Femur (tissue), 1 donor: ENCODE measurements at regions not wholly inside any gene's neighbourhood (a gene's known extent, or its start where the extent isn't known, plus 50 kb on each side); places are given as distances from the start of the nearest gene placed in this dataset.

ENCODE experiments used
- DNase-seq: peaks from one replicate; pipeline ENCODE4 v3.0.0-alpha.2; 2017

- DNase-seq: no peak
These were observed 569.5 kb downstream of the UTRN start for GRCh38 chr6:144854654-144855053.

DNA sequence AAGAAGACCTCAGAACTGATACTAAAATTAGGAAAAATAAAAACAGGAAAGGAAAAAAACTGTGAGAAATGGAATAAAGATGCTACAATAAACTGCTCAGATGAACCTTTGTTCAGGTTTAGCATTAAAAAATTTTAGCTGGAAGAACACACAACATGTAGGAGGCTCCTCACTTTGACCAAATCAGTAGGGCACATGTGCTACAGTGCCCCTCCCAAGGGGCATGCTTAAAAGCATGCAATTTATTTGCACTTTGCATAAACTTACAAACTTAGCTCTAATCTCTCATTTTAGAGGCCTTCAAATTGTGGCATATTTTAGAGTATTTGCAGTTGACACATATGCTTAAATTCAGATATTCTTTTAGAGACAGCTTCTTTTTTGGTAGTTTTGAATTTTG is 570.2 kb downstream of the UTRN start:
- no peak for DNase-seq

DNA sequence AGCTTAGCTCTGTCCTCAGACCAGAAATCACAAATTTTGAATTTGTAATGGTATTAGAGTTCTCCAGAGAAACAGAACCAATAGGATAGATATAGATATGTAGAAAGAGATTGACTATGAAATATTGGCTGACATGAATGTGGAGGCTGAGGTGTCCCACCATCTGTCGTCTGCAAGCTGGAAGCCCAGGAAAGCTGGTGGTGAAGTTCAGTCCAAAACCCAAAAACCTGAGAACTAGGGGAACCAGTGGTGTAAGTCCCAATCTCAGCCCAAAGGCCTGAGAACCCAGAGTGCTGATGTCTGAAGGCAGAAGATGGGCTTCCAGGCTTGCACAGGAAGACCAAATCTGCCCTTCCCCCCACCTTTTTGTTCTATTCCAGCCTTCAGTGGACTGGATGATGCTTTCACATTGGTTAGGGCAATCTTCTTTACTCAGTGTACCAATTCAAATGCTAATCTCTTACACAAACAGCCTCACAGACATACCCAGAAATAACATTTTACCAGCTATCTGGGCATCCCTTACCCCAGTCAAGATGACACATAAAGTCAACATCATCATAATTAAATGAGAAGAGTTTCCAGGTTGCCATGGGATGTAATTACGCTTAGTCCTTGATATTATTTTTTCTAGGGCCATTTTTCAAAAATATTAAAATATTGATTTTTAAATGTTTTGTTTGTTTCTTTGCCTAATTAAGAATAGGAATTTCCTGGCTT is 570.8 kb downstream of the UTRN start:
- DNase-seq: no peak

DNA sequence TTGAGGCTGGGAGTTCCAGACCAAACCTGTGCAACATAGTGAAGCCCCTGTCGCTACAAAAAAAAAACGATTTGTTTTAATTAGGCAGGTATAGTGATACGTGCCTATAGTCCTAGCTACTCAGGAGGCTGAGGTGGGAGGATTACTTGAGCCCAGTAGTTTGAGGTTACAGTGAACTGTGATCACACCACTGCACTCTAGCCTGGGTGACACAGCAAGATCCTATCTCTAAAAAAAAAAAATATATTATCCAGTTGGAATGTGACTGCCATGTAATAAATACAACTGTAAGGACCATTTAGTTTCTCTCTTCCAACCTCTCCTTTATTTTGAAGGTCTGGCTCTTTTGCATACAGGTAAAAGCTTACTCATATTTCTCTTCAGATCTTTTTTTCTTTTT is 571.5 kb downstream of the UTRN start:
- no peak for DNase-seq

- no peak for DNase-seq
These were observed 572.0 kb downstream of the UTRN start for GRCh38 chr6:144857086-144857485.

DNA sequence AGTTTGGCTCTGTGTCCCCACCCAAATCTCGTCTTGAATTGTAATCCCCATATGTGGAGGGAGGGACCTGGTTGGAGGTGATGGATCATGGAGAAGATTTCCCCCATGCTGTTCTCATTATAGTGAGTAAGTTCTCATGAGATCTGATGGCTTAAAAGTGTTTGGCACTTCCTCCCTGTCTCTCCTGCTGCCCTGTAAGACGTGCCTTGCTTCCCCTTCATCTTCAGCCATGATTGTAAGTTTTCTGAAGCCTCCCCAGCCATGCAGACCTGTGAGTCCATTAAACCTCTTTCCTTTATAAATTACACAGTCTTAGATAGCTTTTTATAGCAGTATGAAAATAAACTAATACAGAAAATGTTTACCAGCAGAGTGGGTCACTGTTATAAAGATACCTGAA is 577.6 kb downstream of the UTRN start:
- DNase-seq: no peak

DNA sequence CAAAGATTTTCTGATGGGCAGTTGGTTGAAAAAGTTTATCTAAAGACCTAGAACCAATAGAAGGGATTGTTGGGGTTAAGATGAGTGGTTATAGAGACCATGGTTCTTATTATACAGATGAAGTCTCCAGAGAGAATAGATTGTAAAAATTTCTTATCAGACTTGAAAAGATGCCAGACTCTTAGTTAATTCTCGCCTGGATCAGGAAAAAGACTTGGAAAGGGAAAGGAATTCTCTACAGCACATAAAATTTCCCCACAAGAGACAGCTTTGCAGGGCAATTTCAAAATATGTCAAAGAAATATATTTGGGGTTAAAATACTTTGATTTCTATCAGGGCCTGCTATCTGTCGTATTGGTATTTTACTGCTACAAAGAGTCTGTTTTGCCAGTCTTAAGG is 582.6 kb downstream of the UTRN start:
- DNase-seq: no peak

DNA sequence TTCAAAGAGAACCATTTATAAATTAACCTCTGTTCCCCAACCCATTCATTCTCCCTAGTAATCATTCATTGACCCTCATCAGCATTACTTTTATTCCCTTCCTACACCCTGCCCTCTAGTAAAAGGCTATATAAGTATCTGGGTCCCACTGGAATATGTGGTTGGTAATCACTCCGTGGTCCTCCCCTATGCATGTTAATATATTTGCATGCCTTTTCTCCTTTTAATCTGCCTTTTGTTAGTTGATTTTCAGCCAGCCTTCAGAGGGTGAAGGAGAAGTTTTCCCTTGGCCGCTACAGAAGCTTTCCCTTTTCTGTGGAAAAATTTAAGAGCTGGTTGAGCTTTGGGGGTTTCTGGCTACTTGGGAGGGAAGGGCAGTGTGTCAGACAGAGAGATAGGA is 585.6 kb downstream of the UTRN start:
- no peak for DNase-seq

GRCh38 chr6:144873623-144874378 is 588.7 kb downstream of the UTRN start:
- no peak for DNase-seq

DNA sequence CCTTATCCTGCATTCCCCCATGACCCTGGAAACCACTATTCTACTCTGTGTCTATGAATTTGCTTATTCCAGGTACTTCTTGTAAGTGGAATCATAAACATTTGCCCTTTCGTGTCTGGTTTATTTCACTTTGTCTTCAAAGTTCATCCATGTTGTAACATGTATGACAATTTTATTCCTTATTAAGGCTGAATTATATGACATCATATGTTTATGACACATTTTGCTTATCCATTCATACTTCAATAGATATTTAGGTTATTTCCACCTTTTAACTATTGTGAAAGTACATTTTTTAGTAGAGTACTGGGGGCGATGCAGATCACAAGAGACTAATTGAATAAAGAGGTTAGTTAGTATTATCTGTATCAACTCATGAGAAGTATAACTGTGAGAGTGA is 591.6 kb downstream of the UTRN start:
- DNase-seq: no peak

DNA sequence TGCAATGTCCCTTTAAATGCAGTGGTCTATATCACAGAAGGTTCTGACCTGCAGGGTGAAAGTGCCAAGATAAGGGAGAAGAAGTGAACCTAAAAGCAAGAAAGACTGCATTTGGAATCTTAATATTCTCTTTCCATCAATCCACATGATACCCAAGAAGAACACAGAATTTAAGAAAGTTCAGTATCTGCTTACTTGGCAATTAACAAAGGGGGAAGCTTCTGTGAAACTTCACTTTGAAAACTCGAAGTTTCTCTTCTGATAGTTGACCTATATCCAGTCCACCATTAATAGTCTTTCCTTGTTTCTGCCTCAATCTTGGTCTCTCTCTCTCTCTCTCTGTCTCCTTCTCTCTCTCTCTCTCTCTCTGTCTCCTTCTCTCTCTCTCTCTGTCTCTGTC is 592.0 kb downstream of the UTRN start:
- no peak for DNase-seq

DNA sequence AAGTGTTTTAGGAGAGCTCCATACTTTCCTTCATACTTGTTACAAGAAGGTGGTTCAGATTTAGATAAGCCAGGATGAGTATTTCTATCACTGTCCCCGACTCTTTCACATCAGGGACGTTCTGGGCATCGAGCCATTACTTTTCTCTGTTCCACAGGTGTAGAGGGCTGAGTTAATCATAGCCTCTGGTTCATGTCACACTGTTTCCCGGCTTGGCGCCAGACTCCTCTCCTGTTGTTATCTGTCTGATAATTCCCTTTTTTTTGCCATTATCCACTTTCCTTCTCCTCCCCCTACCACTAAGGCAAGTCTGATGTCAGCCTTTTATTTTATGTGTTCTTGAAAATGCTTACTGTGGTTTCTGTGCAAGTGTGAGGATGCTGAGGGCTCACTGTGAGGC is 593.4 kb downstream of the UTRN start:
- no peak for DNase-seq

DNA sequence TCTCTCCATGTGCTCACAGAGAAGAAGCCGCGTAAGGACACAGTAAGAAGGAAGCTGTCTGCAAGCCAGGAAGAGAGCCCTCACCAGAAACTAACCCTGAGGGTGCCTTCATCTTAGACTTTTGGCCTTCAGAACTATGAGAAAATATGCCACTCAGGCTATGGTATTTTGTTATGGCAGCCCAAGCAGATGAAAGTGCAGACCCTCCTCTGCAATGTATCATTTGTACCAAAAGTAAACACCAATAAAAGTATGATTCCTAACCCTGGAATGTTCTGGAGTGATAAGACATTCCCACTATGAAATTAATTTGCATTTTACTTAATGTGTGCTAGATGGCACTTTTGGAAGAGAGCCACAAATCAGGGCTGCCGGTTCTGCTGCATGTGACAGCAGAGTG is 594.3 kb downstream of the UTRN start:
- no peak for DNase-seq

- no peak for DNase-seq
These were observed 597.3 kb downstream of the UTRN start for GRCh38 chr6:144882425-144882824.

- DNase-seq: no peak
These were observed 598.8 kb downstream of the UTRN start for GRCh38 chr6:144883915-144884314.

DNA sequence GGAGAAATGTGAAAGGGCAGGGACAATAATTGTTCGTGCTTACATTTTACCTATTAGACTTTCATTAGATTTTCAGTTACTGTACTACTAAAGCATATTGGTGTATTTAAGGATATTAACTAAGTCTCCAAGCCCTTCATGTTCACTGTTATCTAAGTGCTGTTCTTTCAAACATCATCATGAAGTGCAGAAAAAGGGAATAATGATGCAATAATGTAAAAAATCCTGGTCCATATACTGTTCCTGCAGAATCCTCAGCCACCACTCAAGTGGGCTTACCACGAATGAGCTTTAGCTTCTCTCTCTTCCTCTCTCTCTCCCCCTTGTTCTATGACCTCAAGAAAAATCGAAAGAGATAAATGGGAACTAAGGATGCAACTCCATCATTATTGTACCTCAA is 600.7 kb downstream of the UTRN start:
- no peak for DNase-seq

DNA sequence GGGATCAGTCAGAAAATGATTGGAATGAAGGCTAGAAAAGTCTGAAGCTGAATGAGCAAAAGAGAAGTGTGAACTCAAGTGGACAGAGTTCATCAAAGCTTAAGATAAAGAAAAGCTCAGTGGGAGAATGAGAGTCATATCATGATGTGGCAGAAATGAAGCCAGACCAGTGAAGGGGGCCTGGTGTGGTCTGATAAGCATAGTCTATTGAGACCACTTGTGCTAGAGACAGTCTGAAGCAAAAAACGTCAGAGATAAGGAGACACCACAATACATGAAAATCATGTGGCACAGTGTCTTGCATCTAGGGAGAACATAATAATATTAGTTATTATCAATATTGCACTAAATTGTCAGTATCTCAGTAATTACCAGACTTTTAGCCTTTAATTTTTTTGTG is 601.5 kb downstream of the UTRN start:
- no peak for DNase-seq

DNA sequence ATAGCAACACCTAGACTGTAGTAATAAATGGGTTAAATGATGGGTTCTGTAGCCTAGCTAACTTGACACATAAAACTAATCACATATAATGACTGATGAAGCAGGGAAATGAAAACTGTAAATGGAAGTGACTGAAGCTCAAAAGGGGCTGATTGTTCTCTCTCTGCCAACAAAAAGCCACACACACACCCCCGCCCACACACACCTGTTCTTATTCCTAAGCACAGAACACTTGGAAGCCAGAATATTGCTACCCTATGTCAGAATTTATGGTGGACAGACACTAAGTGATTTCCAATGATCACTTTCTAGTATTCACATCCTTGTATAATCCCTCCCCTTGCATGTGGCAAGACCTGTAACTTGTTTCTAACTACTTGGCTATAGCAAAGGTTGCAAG is 603.5 kb downstream of the UTRN start:
- no peak for DNase-seq

- DNase-seq: no peak
These were observed 608.6 kb downstream of the UTRN start for GRCh38 chr6:144893680-144894151.

GRCh38 chr6:144894240-144894639 is 609.1 kb downstream of the UTRN start:
- DNase-seq: no peak

DNA sequence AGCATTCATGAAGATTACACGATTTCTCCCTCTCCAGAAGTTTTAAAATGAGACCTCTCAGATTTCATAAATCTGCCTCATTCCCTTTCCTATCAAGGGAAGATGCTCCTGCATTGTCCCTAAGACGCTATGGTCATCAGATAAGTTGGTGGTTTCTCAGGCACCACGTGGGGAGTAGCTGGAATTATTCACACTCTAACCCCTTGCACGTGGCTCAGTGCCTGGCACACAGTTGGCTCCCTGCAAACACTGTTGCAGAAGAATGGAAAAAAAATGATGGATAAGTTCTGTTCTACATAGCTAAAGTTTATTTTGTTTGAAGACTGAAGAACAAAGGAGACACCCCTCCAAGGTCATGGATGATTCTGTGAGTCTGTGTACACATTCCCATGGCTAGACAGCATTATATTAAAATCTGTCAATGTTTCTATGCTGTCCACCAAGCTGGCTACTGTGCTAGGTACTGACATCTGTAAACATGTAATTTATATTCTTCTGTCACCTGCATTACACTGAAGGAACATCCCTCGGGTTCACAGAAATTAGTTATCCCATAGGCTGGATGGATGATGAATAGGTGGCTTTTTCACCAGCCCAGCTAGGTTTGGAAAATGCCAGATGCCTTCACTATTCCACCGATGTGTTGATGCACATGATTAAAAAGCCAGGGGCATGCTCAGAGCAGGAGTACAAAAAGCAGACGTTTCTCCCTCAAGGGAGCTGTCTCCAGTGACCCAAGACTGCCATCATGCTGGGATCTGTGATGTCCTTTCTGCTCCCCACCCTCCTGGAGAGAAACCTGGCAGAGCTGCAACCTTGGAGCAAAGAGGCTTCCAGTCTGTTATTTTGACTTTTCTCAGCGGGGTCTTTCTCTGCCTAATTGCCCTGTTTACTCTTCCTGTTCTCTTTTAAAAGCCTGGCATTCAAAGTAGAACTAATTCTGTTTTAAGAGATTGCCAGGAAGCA is 610.5 kb downstream of the UTRN start:
- no peak for DNase-seq

DNA sequence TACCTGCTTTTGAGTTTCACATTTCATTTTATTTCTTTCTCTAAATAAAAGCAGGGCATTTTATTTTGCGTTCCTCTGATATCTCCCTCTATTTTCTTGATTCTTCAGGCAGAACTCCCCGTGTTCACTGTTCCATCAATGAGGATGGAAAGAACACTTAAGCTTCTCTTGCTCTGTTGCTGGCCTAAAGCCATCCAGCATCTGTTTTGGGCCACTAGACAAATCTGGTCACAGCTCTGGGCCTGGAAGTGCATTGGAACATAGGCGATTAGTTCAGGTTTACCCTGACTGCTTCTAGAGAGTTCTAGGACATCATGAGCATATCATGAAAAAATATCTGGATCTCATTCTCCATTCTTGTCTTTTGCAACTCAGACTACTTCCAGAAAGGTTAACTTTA is 611.2 kb downstream of the UTRN start:
- DNase-seq: peak; percentile 28

DNA sequence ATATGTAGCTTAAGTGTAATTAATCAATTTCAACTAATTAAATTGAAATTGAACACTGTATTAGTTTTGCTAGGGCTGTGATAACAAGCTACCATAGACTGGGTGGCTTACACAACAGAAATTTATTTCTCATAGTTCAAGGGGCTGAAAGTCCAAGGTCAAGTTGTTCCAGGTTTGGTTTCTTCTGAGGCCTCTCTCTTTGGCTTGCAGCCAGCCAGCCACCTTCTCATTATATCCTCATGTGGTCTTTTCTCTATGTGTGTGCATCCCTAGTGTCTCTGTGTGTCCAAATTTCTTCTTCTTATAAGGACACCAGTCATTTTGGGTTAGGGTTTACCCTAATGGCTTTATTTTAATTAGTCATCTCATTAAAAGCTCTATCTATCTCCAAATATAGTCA is 611.7 kb downstream of the UTRN start:
- DNase-seq: no peak
